ENCODE measurements at regions not wholly inside any gene's neighbourhood (a gene's known extent, or its start where the extent isn't known, plus 50 kb on each side); places are given as distances from the start of the nearest gene placed in this dataset.

DNA sequence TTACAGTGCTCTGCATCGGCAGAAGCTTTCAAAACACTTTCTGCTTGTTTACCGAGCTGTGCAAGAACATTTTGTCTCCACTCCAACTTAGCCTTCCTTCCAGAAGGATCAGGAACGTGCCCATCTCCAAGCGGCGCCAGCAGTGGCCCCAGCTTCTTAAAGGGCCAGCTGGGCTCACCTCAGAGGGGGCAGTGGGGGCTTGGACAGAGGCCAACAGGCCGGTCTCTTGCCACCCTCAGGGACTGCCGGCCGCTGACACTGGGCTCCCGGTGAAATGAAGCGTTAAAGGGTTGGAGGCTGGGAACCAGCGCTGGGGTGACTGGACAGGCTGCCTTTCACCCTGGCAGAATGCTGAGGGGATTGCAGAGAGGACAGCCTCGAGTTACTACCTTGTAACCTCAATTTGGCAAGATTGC, 67.0 kb upstream of the RNU6ATAC start:
- Histone ChIP-seq H3K4me2 (ENCODE audit: low read depth, low read length) (no peak overlapping the region), H2BK15ac (ENCODE audit: low read depth, low read length) (no peak overlapping the region; the same call in 2 of the 3 replicates), H3K4me3 (ENCODE audit: insufficient read depth, low read depth, low read length) (no peak overlapping the region), H3K9me3 (ENCODE audit: control insufficient read depth, insufficient read depth, low read length) (no peaks in the 10 kb centered on the region), H3K4me1 (ENCODE audit: control insufficient read depth, insufficient read depth, low read length) (peaks cover 25% of the 10 kb centered on the region), H4K20me1 (ENCODE audit: insufficient read depth, low read length) (no peaks in the 10 kb centered on the region), H3K9ac (ENCODE audit: low read depth, low read length) (no peak overlapping the region; the same call in 1 of the 2 replicates), H3K27ac (ENCODE audit: insufficient read depth, low read length) (peak overlapping the region; percentile 7; the same call in 1 of the 2 replicates), H3K18ac (ENCODE audit: low read depth, low read length) (no peak overlapping the region; the same call in 1 of the 2 replicates), H3K79me1 (ENCODE audit: low read depth in 1 of 2, low read length in 2 of 2) (no peaks in the 10 kb centered on the region), H2AFZ (replicated peaks; ENCODE audit: low read length, poor library complexity) (no peak overlapping the region), H2AK9ac (replicated peaks; ENCODE audit: low read depth, low read length, poor library complexity) (peak overlapping the region; percentile 3), H3K9me1 (ENCODE audit: insufficient read depth, low read length) (peaks cover 7% of the 10 kb centered on the region), H4K5ac (ENCODE audit: low read depth, low read length) (peak overlapping the region; percentile 43; the same call in 1 of the 2 replicates), H2BK20ac (ENCODE audit: low read depth, low read length) (no peak overlapping the region), H3K56ac (ENCODE audit: extremely low read depth, insufficient read depth, low read length) (no peak overlapping the region), H3K27me3 (ENCODE audit: control insufficient read depth, insufficient read depth, low read length) (no peaks in the 10 kb centered on the region), H2AK5ac (ENCODE audit: low read depth, low read length) (no peak overlapping the region), H2BK5ac (ENCODE audit: low read depth, low read length, poor library complexity, severe bottlenecking) (no peak overlapping the region), H3K36me3 (ENCODE audit: control insufficient read depth, insufficient read depth, low read length) (no peaks in the 10 kb centered on the region), H3K14ac (replicated peaks; ENCODE audit: low read depth, low read length) (no peak overlapping the region), H4K91ac (ENCODE audit: insufficient read depth, low read depth, low read length) (peak overlapping the region; percentile 21; the same call in 1 of the 2 replicates), H3K23ac (ENCODE audit: low read depth, low read length) (no peak overlapping the region), H4K8ac (ENCODE audit: low read depth in 2 of 2, low read length in 2 of 2) (0 out of 4 replicates have a peak overlapping the region, but pooled peaks of 1 of the 2 experiments have one; percentile 42), H2BK120ac (ENCODE audit: low read depth, low read length) (peak overlapping the region; percentile 60; the same call in 1 of the 2 replicates), H3K4ac (ENCODE audit: low read depth, low read length) (no peak overlapping the region)
- TF ChIP-seq FOS (IDR thresholded peaks at IDR 0.05; ENCODE audit: low read depth, low read length), result no peak
- TF ChIP-seq MXI1 (IDR thresholded peaks at IDR 0.05; ENCODE audit: borderline replicate concordance, low read depth, low read length), result no peak
- TF ChIP-seq, protein P1, sequence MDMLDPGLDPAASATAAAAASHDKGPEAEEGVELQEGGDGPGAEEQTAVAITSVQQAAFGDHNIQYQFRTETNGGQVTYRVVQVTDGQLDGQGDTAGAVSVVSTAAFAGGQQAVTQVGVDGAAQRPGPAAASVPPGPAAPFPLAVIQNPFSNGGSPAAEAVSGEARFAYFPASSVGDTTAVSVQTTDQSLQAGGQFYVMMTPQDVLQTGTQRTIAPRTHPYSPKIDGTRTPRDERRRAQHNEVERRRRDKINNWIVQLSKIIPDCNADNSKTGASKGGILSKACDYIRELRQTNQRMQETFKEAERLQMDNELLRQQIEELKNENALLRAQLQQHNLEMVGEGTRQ (IDR thresholded peaks at IDR 0.05; ENCODE audit: low read depth, low read length), result no peak
- in situ Hi-C loops (cut with MboI; ENCODE audit: low sequenced_read_pairs) (no loop called here), intact Hi-C loops (cut with micrococcal nuclease) (no loop called here), dilution Hi-C loops (cut with HindIII; ENCODE audit: low sequenced_read_pairs, unreplicated experiment) (no loop called here)
- POLR2A ChIA-PET (ENCODE audit: unreplicated experiment), result no interaction called here
- DNase-seq, result no peak
- no TSS peak for BruUV-seq (replicated peaks)
- 27% methylated on average over 7 of the region's 12 CpGs; no CpG with 5 or more reads in 1 of the 2 experiments for WGBS, 2 experiments (ENCODE audit: extremely low coverage in 2 of 2, insufficient read length in 1 of 2)
- no peak for ATAC-seq (ENCODE audit: low read depth)
- CTCF ChIA-PET, result no interaction called here
